Stomach (tissue), 4 donors: ENCODE measurements at regions not wholly inside any gene's neighbourhood (a gene's known extent, or its start where the extent isn't known, plus 50 kb on each side); places are given as distances from the start of the nearest gene placed in this dataset.

ENCODE experiments used
- POLR2AphosphoS5 ChIP-seq, 3 donors: sonication (generic); formaldehyde crosslinking; IDR thresholded peaks; one replicate each; pipeline ENCODE4 v1.6.1; 2016; ENCODE audit warnings: antibody characterized with exemption in 3 of 3
- TF ChIP-seq, protein P1 (sequence below), 7 experiments: fragments of 450-650 bp in 4 of 7; fragments of 200-600 bp in 3 of 7; sonication (generic) in 3 of 7; IDR thresholded peaks; one replicate each; pipeline ENCODE4 v1.5.1; 2016 to 2019; ENCODE audit warnings: antibody characterized with exemption in 7 of 7, control low read depth in 2 of 7, mild to moderate bottlenecking in 1 of 7

DNA sequence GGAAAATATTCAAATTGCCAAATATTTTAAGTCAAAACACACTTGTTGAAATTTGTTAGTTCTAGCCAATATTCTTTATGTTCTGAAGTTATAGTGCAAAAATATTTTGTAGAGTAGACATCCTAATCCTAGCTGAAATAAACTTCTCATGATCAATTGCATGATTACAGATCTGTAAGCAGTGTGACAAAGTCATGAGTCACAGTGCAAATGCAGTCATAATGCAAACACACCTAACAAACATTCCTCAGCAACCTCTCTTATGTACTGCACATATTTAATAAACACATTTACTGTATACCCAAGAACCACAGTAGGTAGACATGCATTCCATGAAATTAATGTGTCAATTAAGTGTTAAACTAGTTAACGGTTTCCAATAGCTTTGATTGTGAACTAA, 1857.4 kb downstream of the NCAM2 start:
- TF ChIP-seq POLR2AphosphoS5 (IDR thresholded peaks at IDR 0.05), result no peak
- TF ChIP-seq, protein P1, sequence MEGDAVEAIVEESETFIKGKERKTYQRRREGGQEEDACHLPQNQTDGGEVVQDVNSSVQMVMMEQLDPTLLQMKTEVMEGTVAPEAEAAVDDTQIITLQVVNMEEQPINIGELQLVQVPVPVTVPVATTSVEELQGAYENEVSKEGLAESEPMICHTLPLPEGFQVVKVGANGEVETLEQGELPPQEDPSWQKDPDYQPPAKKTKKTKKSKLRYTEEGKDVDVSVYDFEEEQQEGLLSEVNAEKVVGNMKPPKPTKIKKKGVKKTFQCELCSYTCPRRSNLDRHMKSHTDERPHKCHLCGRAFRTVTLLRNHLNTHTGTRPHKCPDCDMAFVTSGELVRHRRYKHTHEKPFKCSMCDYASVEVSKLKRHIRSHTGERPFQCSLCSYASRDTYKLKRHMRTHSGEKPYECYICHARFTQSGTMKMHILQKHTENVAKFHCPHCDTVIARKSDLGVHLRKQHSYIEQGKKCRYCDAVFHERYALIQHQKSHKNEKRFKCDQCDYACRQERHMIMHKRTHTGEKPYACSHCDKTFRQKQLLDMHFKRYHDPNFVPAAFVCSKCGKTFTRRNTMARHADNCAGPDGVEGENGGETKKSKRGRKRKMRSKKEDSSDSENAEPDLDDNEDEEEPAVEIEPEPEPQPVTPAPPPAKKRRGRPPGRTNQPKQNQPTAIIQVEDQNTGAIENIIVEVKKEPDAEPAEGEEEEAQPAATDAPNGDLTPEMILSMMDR (IDR thresholded peaks at IDR 0.05), result no peak
